ENCODE measurements at regions not wholly inside any gene's neighbourhood (a gene's known extent, or its start where the extent isn't known, plus 50 kb on each side); places are given as distances from the start of the nearest gene placed in this dataset.

GRCh38 chr13:111879719-111880118 lies 187.2 kb upstream of the SOX1 start:
- no peak for TF ChIP-seq PBX3 (IDR thresholded peaks at IDR 0.05; ENCODE audit: insufficient replicate concordance, low read depth, low read length)
- TF ChIP-seq YBX1 (IDR thresholded peaks at IDR 0.05) = no peak
- TF ChIP-seq HDAC6 (IDR thresholded peaks at IDR 0.05; ENCODE audit: unreplicated experiment) = no peak
- Histone ChIP-seq H3K9me3 (replicated peaks; ENCODE audit: control insufficient read depth, insufficient read depth, low read length) (no peaks in the 10 kb centered on the region; the same call in 2 of the 3 replicates), H3K27ac (ENCODE audit: control insufficient read depth, insufficient read depth) (no peak overlapping the region), H3K36me3 (ENCODE audit: control insufficient read depth in 2 of 2, insufficient read depth in 2 of 2, low read length in 1 of 2) (no peaks in the 10 kb centered on the region), H3K4me1 (ENCODE audit: control insufficient read depth, insufficient read depth, low read length) (no peaks in the 10 kb centered on the region), H4K20me1 (ENCODE audit: control insufficient read depth, insufficient read depth) (no peaks in the 10 kb centered on the region), H3K4me2 (ENCODE audit: control insufficient read depth, insufficient read depth) (no peak overlapping the region), H2AFZ (ENCODE audit: control insufficient read depth, low read depth, low read length) (no peak overlapping the region), H3K4me3 (no peak overlapping the region), H3K79me2 (ENCODE audit: control insufficient read depth, insufficient read depth, low read length) (no peaks in the 10 kb centered on the region), H3K9ac (ENCODE audit: control insufficient read depth, insufficient read depth, low read length) (no peak overlapping the region), H3K27me3 (replicated peaks in 1 of 2; ENCODE audit: control insufficient read depth in 2 of 2, insufficient read depth in 2 of 2, low read length in 1 of 2) (no peaks in the 10 kb centered on the region)
- ChIA-PET CTCF (no interaction called here), RAD21 (ENCODE audit: unreplicated experiment) (no interaction called here), POLR2A (no interaction called here), SMC1A (ENCODE audit: uncharacterized antibody, unreplicated experiment) (no interaction called here)
- 17% methylated on average over 5 of the region's 5 CpGs for WGBS (ENCODE audit: insufficient coverage, insufficient replicate concordance, low lambda C conversion rate, missing lambda C conversion rate)
- no peak for ATAC-seq
- BruUV-seq (replicated peaks) = no TSS peak
- intact Hi-C loops (cut with micrococcal nuclease; ENCODE audit: unreplicated experiment) (no loop called here), in situ Hi-C loops (cut with MboI) (no loop called here)
- FAIRE-seq = no peak
- DNase-seq (ENCODE audit: low read depth, low spot score) = no peak

GRCh38 chr13:111880185-111880584 lies 186.8 kb upstream of the SOX1 start:
- DNase-seq (ENCODE audit: low read depth, low spot score) (no peak), ATAC-seq (no peak), FAIRE-seq (no peak)
- Histone ChIP-seq H3K27ac (ENCODE audit: control insufficient read depth, insufficient read depth) (no peak overlapping the region), H2AFZ (ENCODE audit: control insufficient read depth, low read depth, low read length) (no peak overlapping the region), H4K20me1 (ENCODE audit: control insufficient read depth, insufficient read depth) (no peaks in the 10 kb centered on the region), H3K4me3 (no peak overlapping the region), H3K9ac (ENCODE audit: control insufficient read depth, insufficient read depth, low read length) (no peak overlapping the region), H3K27me3 (replicated peaks in 1 of 2; ENCODE audit: control insufficient read depth in 2 of 2, insufficient read depth in 2 of 2, low read length in 1 of 2) (no peaks in the 10 kb centered on the region), H3K9me3 (replicated peaks; ENCODE audit: control insufficient read depth, insufficient read depth, low read length) (no peaks in the 10 kb centered on the region; the same call in 2 of the 3 replicates), H3K4me1 (ENCODE audit: control insufficient read depth, insufficient read depth, low read length) (no peaks in the 10 kb centered on the region), H3K4me2 (ENCODE audit: control insufficient read depth, insufficient read depth) (no peak overlapping the region), H3K36me3 (ENCODE audit: control insufficient read depth in 2 of 2, insufficient read depth in 2 of 2, low read length in 1 of 2) (no peaks in the 10 kb centered on the region), H3K79me2 (ENCODE audit: control insufficient read depth, insufficient read depth, low read length) (no peaks in the 10 kb centered on the region)
- WGBS (ENCODE audit: insufficient coverage, insufficient replicate concordance, low lambda C conversion rate, missing lambda C conversion rate) = 8% methylated on average over 6 of the region's 6 CpGs
- SMC1A ChIA-PET (ENCODE audit: uncharacterized antibody, unreplicated experiment) = no interaction called here
- in situ Hi-C loops (cut with MboI) (no loop called here), intact Hi-C loops (cut with micrococcal nuclease; ENCODE audit: unreplicated experiment) (no loop called here)
- CTCF ChIA-PET = no interaction called here
- RAD21 ChIA-PET (ENCODE audit: unreplicated experiment) = no interaction called here
- no TSS peak for BruUV-seq (replicated peaks)
- POLR2A ChIA-PET = no interaction called here
- no peak for TF ChIP-seq STAT3 (IDR thresholded peaks at IDR 0.05; ENCODE audit: low read depth, low read length)
- no peak for TF ChIP-seq SUZ12 (IDR thresholded peaks at IDR 0.05; ENCODE audit: unreplicated experiment)
- TF ChIP-seq ZBTB4 (CRISPR knock-in tag; IDR thresholded peaks at IDR 0.05) = no peak
- no peak for TF ChIP-seq NRF1 (conservative IDR thresholded peaks at IDR 0.05; ENCODE audit: low read depth, low read length)
- no peak for TF ChIP-seq RBBP5 (conservative IDR thresholded peaks at IDR 0.05)
- TF ChIP-seq HCFC1 (IDR thresholded peaks at IDR 0.05; ENCODE audit: low read length) = no peak
- no peak for TF ChIP-seq CREM (IDR thresholded peaks at IDR 0.05; ENCODE audit: low read depth)
- no peak for TF ChIP-seq RCOR1 (conservative IDR thresholded peaks at IDR 0.05; ENCODE audit: low read depth, low read length)
- TF ChIP-seq SMARCA5 (IDR thresholded peaks at IDR 0.05) = no peak
- no peak for TF ChIP-seq MEF2A (IDR thresholded peaks at IDR 0.05; ENCODE audit: insufficient read depth, low read depth, low read length)
- no peak for TF ChIP-seq LARP7 (IDR thresholded peaks at IDR 0.05)
- no peak for TF ChIP-seq MAX (IDR thresholded peaks at IDR 0.05; ENCODE audit: low read depth, low read length)
- TF ChIP-seq MXI1 (IDR thresholded peaks at IDR 0.05; ENCODE audit: low read depth, low read length) = no peak

Measured in GM12878 (cell line).